Upper lobe of left lung (tissue), 6 donors: ENCODE measurements at regions not wholly inside any gene's neighbourhood (a gene's known extent, or its start where the extent isn't known, plus 50 kb on each side); places are given as distances from the start of the nearest gene placed in this dataset.

Experiments used
- ATAC-seq, 2 donors: fragments of 200-7000 bp; cut with Tn5 transposase; one replicate each; pipeline ENCODE4 v1.9.1; 2022; ENCODE audit warnings: mild to moderate bottlenecking in 2 of 2, moderate library complexity in 2 of 2; ENCODE audit not compliant: low FRiP score in 2 of 2
- DNase-seq, 2 donors: peaks; one replicate each; pipeline ENCODE4 v3.0.0-alpha.2; 2019 to 2020
- H3K27ac ChIP-seq, 4 donors: fragments of 200-600 bp; sonication (generic); one replicate each; pipeline ENCODE4 v1.5.1; 2016 to 2019
- H3K27me3 ChIP-seq, 4 donors: fragments of 200-600 bp; sonication (generic); one replicate each; pipeline ENCODE4 v1.5.1; 2017 to 2019
- H3K36me3 ChIP-seq, 4 donors: fragments of 200-600 bp; sonication (generic); one replicate each; pipeline ENCODE4 v1.5.1; 2016 to 2019
- H3K4me1 ChIP-seq, 4 donors: fragments of 200-600 bp; sonication (generic); one replicate each; pipeline ENCODE4 v1.5.1; 2018 to 2019
- H3K4me3 ChIP-seq, 4 donors: fragments of 200-600 bp; sonication (generic); one replicate each; pipeline ENCODE4 v1.5.1; 2017 to 2019; ENCODE audit warnings: mild to moderate bottlenecking in 2 of 4, moderate library complexity in 1 of 4
- H3K9me3 ChIP-seq, 4 donors: fragments of 200-600 bp; sonication (generic); one replicate each; pipeline ENCODE4 v1.5.1; 2018 to 2019
- CTCF ChIP-seq, 6 experiments: fragments of 450-650 bp in 4 of 6; fragments of 200-600 bp in 2 of 6; sonication (generic) in 2 of 6; IDR thresholded peaks; one replicate each; pipeline ENCODE4 v1.5.1; 2016 to 2019; ENCODE audit warnings: antibody characterized with exemption in 6 of 6
- EP300 ChIP-seq, 4 donors: sonication (generic); formaldehyde crosslinking; IDR thresholded peaks; one replicate each; pipeline ENCODE4 v1.5.1; 2017; ENCODE audit warnings: antibody characterized with exemption in 4 of 4, control low read depth in 2 of 4
- POLR2A ChIP-seq, 4 donors: fragments of 450-650 bp; IDR thresholded peaks; one replicate each; pipeline ENCODE4 v1.5.1; 2016 to 2017; ENCODE audit warnings: antibody characterized with exemption in 4 of 4, mild to moderate bottlenecking in 2 of 4
- POLR2AphosphoS5 ChIP-seq, 2 donors: sonication (generic); formaldehyde crosslinking; IDR thresholded peaks; one replicate each; pipeline ENCODE4 v1.5.1; 2017; ENCODE audit warnings: antibody characterized with exemption in 2 of 2
- WGBS, 2 donors: methylation state at CpG; one replicate each; pipeline ENCODE4 v1.1.5; 2017 to 2018; 5-methylcytosine and 5-hydroxymethylcytosine counted together
- donor health status: DM: no; HTN: no; CAD: no; lungs with moderate emphysema.
- donor health status: DM: no; HTN: yes; CAD: no; lungs with severe emphysema.

DNA sequence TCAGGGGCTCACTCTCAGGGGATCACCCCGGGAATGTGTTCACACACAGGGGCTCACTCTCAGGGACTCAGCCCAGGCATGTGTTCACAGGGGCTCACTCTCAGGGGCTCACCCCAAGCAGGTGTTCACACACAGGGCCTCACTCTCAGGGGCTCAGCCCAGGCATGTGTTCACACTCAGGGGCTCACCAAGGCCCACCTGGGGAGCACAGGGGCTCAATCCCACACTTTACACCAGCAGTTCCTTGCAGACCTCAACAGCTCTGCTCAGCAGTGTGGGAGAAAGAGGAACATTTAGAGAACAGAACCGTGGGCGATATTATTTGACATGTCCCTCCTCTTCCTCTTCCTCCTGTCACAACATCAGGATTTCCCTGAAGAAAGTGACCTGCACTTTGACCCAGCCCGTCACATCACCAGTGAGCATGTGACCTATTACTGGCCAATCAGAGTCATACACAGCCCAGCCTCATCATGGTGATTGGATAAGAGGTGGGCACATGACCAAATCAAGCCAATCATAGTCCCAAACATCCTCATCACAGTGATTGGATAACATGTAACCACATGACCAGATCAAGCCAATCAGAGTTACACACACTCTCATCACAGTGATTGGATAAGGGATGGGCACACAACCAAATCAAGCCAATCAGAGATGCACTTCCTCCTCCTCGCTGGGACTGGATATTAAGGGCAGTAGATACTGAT is 359.4 kb upstream of the SFSWAP start:
- no peak for TF ChIP-seq EP300 (IDR thresholded peaks at IDR 0.05)
- TF ChIP-seq CTCF (IDR thresholded peaks at IDR 0.05), result no peak
- TF ChIP-seq POLR2A (IDR thresholded peaks at IDR 0.05), result no peak
- TF ChIP-seq POLR2AphosphoS5 (IDR thresholded peaks at IDR 0.05), result no peak
- H3K4me3 ChIP-seq, result no peak overlapping the region
- no peaks in the 10 kb centered on the region for H3K4me1 ChIP-seq
- WGBS, 2 donors, result 68 to 74% methylated on average over 4 to 5 of the region's 5 CpGs
- no peak overlapping the region for H3K27ac ChIP-seq
- no peaks in the 10 kb centered on the region for H3K36me3 ChIP-seq
- H3K9me3 ChIP-seq, result no peaks in the 10 kb centered on the region
- DNase-seq (no peak), ATAC-seq (peak in 1 of 2 donors; percentile 18)
- no peaks in the 10 kb centered on the region for H3K27me3 ChIP-seq

DNA sequence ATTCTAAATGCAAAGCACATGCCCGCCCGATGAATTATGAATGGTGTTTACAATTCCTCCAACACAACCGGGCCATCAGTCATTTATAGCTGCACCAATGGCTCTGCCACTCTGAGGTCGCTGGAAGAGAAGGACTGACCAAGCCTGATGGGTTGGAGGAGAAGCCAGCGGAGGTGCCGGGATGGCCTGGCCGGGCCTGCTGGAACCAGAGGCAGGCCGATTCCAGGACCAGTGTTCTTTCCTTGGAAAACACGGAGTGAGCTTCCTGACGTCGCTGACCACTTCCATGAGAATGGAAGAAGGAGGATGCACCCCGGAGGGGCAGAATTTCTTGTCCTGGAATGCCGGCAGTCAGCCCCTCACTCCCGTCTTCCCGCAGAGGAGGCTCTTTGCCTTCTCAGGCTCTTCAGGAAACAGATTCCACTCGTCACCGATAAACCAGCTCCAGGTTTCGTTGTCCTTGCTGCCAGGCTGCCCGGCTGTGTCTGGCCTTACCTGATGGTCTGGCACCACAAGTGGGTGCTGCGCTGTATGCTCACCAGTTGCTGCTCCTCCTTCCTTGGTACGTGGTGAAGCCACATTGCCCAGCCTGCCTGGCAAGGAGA is 358.5 kb upstream of the SFSWAP start:
- WGBS, 2 donors, result 88 to 93% methylated on average over 21 of the region's 21 CpGs
- DNase-seq (no peak), ATAC-seq (no peak)
- Histone ChIP-seq H3K27me3 (no peaks in the 10 kb centered on the region), H3K9me3 (no peaks in the 10 kb centered on the region), H3K27ac (no peak overlapping the region), H3K36me3 (no peaks in the 10 kb centered on the region), H3K4me3 (no peak overlapping the region), H3K4me1 (no peaks in the 10 kb centered on the region)
- TF ChIP-seq POLR2AphosphoS5 (IDR thresholded peaks at IDR 0.05), result no peak
- TF ChIP-seq EP300 (IDR thresholded peaks at IDR 0.05), result no peak
- TF ChIP-seq POLR2A (IDR thresholded peaks at IDR 0.05), result no peak
- TF ChIP-seq CTCF (IDR thresholded peaks at IDR 0.05), result no peak

DNA sequence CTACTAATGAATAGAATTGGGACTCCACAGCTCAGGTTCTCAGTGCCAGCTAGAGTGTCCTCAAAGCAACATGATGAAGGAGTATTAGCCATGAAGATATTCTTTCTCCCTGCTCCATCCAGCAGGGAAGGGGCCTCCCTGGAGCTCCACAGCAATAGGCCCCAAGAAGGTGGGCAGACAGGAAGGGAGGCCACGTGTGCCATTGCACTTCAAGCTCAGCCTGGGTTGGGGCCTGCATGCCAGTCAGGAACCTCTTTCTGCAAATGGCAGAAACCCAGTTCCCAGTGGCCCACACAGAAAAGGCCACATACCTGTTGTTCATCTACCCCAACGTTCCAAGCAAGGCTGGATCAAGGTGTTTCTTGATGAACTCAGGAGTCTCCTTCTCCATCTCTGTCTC is 357.5 kb upstream of the SFSWAP start:
- DNase-seq, result no peak
- H3K4me1 ChIP-seq, result no peaks in the 10 kb centered on the region
- WGBS, 2 donors, result 75 to 77% methylated on average over 1 to 2 of the region's 2 CpGs
- H3K4me3 ChIP-seq, result no peak overlapping the region
- TF ChIP-seq POLR2AphosphoS5 (IDR thresholded peaks at IDR 0.05) (no peak), CTCF (IDR thresholded peaks at IDR 0.05) (no peak), EP300 (IDR thresholded peaks at IDR 0.05) (no peak), POLR2A (IDR thresholded peaks at IDR 0.05) (no peak)
- no peaks in the 10 kb centered on the region for H3K36me3 ChIP-seq
- no peak overlapping the region for H3K27ac ChIP-seq
- H3K27me3 ChIP-seq, result no peaks in the 10 kb centered on the region
- H3K9me3 ChIP-seq, result no peaks in the 10 kb centered on the region
- no peak for ATAC-seq

- Histone ChIP-seq H3K9me3 (no peaks in the 10 kb centered on the region), H3K27ac (no peak overlapping the region), H3K4me3 (no peak overlapping the region), H3K4me1 (no peaks in the 10 kb centered on the region), H3K27me3 (no peaks in the 10 kb centered on the region), H3K36me3 (no peaks in the 10 kb centered on the region)
- no peak for DNase-seq
- WGBS, 2 donors, result 62 to 100% methylated on average over 1 to 6 of the region's 6 CpGs
- ATAC-seq, result no peak
- TF ChIP-seq POLR2AphosphoS5 (IDR thresholded peaks at IDR 0.05) (no peak), CTCF (IDR thresholded peaks at IDR 0.05) (no peak), EP300 (IDR thresholded peaks at IDR 0.05) (no peak), POLR2A (IDR thresholded peaks at IDR 0.05) (no peak)
Observed at GRCh38 chr12:131353826-131354225, 357.1 kb upstream of the SFSWAP start.
